ENCODE measurements at regions not wholly inside any gene's neighbourhood (a gene's known extent, or its start where the extent isn't known, plus 50 kb on each side); places are given as distances from the start of the nearest gene placed in this dataset.

DNA sequence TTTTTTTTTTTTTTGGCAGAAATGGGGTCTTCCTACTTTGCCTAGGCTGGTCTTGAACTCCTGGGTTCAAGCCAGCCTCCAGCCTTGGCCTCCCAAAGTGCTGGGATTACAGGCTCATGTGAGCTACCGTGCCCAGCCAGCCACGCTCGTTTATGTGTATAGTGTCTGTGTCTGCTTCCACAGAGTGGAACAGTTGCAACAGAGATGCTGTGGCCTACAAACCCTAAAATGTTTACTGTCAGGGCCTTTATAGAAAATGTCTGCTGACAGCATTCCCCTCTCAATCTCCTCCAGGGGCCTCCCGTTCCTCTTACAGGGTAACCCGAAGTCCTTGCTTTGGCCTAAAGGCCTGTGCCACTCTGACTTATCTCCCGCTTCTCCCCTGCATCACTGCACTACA, 87.6 kb upstream of the LEP start:
- H3K9ac ChIP-seq (ENCODE audit: control insufficient read depth, insufficient read depth, low read length) = no peak overlapping the region
- FAIRE-seq = no peak
- H3K4me3 ChIP-seq = no peak overlapping the region
- no peaks in the 10 kb centered on the region for H3K36me3 ChIP-seq (ENCODE audit: control insufficient read depth in 2 of 2, insufficient read depth in 2 of 2, low read length in 1 of 2)
- TF ChIP-seq GATAD2B (conservative IDR thresholded peaks at IDR 0.05; ENCODE audit: low read depth) (no peak), NR2C1 (IDR thresholded peaks at IDR 0.05) (no peak), MLLT1 (IDR thresholded peaks at IDR 0.05) (no peak), PRDM15 (CRISPR knock-in tag; IDR thresholded peaks at IDR 0.05) (no peak)
- ChIA-PET POLR2A (no interaction called here), RAD21 (ENCODE audit: unreplicated experiment) (interaction anchor here (0.6 to 1.0 kb wide), 3 partner anchors 18 to 527 kb away, joined by 3 to 6 read pairs (median 3); no protein-coding TSS in a partner anchor), SMC1A (ENCODE audit: uncharacterized antibody, unreplicated experiment) (interaction anchor here (0.6 to 1.1 kb wide), 2 partner anchors 20 to 55 kb away, joined by 3 read pairs; no protein-coding TSS in a partner anchor), CTCF (interaction anchor here (1.7 kb wide), 1 partner anchor 18 kb away, joined by 5 read pairs; no protein-coding TSS in a partner anchor)
- no peak overlapping the region for H2AFZ ChIP-seq (ENCODE audit: control insufficient read depth, low read depth, low read length)
- BruUV-seq (replicated peaks) = no TSS peak
- intact Hi-C loops (cut with micrococcal nuclease; ENCODE audit: unreplicated experiment) = no loop called here
- no peak for ATAC-seq
- no peak overlapping the region for H3K4me2 ChIP-seq (ENCODE audit: control insufficient read depth, insufficient read depth)
- H3K27me3 ChIP-seq (replicated peaks in 1 of 2; ENCODE audit: control insufficient read depth in 2 of 2, insufficient read depth in 2 of 2, low read length in 1 of 2) = peaks cover 2 to 5% of the 10 kb centered on the region in 2 experiments
- H4K20me1 ChIP-seq (ENCODE audit: control insufficient read depth, insufficient read depth) = no peaks in the 10 kb centered on the region
- WGBS (ENCODE audit: insufficient coverage, insufficient replicate concordance, low lambda C conversion rate, missing lambda C conversion rate) = 38% methylated on average over 6 of the region's 6 CpGs
- no peaks in the 10 kb centered on the region for H3K9me3 ChIP-seq (replicated peaks; ENCODE audit: control insufficient read depth, insufficient read depth, low read length)
- H3K79me2 ChIP-seq (ENCODE audit: control insufficient read depth, insufficient read depth, low read length) = no peaks in the 10 kb centered on the region
- no peak for DNase-seq (ENCODE audit: low read depth, low spot score)
- no peaks in the 10 kb centered on the region for H3K4me1 ChIP-seq (ENCODE audit: control insufficient read depth, insufficient read depth, low read length)
- in situ Hi-C loops (cut with MboI) = no loop called here
- H3K27ac ChIP-seq (ENCODE audit: control insufficient read depth, insufficient read depth) = no peak overlapping the region
